HK-2 (cell line): ENCODE measurements at regions not wholly inside any gene's neighbourhood (a gene's known extent, or its start where the extent isn't known, plus 50 kb on each side); places are given as distances from the start of the nearest gene placed in this dataset.
"Not testable (repeated sequence)": the region's sequence is repeated elsewhere in the genome, so short reads cannot be mapped to it uniquely, and the experiment has no call there.

Experiments
- DNase-seq: peaks from one replicate; pipeline ENCODE4 v3.0.0-alpha.2; 2018; ENCODE audit not compliant: unreplicated experiment

DNA sequence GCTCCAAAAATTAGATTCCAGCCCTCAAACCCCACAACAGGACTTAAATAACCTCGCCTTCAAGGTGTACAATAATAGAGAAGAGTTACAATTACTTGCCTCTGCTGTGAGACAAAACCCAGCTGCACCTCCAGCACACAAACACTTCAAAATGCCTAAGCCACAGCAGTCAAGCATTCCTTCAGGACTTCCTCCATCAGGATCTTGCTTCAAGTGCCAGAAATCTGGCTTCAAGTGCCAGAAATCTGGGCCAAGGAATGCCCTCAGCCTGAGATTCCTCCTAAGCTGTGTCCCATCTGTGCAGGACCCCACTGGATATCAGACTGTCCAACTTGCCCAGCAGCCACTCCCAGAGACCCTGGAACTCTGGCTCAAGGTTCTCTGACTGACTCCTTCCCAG, 1088.3 kb downstream of the SORCS3 start:
- DNase-seq = no peak

DNA sequence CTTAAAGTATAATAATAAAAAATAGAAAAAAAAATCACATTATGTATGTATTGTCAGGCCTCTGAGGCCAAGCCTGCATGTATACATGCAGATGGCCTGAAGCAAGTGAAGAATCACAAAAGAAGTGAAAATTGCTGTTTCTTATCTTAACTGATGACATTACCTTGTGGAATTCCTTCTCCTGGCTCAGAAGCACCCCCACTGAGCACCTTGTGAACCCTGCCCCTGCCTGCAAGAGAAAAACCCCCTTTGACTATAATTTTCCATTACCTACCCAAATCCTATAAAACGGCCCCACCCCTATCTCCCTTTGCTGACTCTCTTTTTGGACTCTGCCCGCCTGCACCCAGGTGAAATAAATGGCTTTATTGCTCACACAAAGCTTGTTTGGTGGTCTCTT, 1086.5 kb downstream of the SORCS3 start:
- not testable (repeated sequence) for DNase-seq

DNA sequence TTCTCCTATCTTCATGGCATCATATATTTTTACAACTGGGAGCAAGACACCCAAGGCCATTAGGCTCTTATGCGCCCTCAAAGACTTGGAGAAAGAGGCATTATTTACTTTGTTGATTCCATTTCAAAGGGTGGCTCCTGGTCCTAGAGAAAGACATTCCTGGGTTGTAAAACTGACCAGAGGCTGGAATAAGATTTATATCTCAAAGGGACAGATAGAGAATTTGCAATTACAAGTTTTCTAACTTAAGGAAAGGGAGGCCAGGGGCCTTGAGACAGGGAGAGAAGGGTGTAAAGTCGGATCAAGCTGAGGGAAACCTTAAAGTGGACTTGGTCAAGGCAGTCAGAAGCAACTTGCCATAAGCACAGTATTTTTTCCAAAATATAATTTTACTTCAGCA, 1086.0 kb downstream of the SORCS3 start:
- DNase-seq = no peak

DNA sequence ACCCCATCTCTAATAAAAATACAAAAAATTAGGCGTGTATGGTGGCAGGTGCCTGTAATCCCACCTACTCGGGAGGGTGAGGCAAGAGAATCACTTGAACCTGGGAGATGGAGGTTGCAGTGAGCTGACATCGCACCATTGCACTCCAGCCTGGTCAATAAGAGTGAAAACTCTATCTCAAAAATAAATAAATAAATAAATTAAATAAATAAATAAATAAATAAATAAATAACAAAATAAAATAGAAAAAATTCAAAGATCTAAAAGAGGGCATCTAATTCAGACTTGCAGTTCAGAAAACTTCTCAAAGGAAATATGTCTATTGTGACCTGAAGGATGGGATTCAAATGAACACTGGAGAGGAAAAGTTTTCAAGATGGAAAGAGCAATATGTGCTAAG, 1085.1 kb downstream of the SORCS3 start:
- no peak for DNase-seq

DNA sequence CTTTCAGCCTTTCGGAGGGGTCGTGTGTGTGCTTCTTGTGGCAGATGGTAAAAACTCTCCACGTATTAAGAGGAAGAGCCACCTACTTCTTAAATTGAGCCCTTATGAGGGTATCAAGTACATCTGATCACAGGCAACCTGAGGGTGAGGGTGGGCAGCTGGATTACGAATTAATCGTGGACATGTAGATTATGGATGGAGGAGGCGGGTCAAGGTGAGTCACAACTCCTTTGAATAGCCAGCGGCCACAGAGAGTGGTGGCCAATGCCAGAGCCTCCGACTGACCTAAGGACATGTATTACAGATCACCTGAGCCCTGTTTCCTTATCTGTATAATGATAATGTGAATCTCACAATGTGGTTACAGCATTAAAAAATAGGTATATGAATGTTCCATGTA, 1083.9 kb downstream of the SORCS3 start:
- no peak for DNase-seq

DNA sequence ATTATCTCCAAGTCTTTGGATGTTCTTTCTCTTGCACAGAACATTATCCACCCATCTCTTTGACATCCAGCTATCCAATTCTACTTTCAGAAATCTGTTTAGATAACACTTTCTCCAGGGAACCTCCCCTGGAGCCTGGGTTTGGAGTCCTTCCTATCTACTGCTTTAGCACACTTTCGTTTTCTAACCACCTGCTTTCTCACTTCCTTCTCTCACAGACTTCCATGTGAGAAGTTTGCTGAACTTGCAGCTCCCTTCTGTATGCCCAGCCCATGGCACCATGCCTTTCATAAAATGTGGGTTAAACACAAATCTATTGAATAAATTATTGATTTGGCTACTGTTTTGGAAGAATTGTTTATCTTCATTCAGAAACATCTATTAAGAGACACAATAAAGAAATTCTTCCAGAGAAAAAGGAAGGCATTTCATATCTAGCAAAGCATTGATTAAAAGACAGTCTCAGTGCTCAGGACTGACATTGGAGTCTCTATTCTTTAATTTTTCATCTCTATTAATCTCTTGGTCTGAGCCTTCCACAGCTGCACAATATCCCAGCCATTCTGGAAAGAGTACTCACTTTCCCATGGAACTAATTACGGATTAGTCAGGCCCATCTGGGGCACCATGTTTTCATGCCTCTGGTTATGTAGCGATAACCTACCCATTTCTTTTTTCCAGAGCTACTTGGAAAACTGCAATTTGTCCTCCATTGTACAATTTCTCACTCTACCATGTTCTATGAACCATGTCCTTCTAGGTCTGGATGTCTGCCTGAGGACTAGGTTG, 1077.3 kb downstream of the SORCS3 start:
- no peak for DNase-seq

DNA sequence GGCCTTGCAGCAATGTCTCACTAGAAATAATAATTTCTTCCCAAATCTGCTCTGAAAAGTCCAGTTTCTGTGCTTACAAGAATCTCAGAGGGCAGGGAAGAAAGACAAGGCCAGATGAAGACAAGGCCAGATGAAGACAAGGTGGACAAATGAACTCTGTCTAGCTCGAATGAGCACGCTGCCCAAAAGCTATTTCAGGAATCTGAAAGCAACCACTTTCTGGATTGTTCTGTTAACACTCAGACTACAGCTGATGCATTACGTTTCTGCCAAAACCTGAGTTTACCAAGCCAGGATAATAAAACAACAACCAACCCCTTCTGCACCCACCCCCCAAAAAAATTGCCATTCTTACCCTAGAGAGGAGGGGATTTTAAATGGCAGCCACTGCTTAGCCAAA, 1073.6 kb downstream of the SORCS3 start:
- no peak for DNase-seq

DNA sequence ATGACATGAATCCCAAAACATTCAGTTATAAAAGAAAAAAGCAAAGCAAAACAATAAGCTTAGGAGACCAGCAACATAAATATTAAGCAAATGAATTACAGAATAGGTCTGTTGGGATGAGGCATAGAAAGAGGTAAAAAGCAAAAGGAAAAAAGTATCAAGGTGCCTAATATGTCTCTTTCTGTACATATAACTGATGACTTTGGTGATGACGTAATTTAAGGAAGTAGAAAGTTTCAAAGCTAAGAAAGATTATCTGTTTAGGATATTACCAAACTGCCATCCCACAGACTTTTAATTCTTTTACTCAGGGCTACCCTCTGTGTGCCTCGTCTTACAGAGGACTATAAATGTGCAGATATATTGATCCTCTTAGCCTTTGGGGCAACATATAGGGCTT, 1066.5 kb downstream of the SORCS3 start:
- DNase-seq = no peak

DNA sequence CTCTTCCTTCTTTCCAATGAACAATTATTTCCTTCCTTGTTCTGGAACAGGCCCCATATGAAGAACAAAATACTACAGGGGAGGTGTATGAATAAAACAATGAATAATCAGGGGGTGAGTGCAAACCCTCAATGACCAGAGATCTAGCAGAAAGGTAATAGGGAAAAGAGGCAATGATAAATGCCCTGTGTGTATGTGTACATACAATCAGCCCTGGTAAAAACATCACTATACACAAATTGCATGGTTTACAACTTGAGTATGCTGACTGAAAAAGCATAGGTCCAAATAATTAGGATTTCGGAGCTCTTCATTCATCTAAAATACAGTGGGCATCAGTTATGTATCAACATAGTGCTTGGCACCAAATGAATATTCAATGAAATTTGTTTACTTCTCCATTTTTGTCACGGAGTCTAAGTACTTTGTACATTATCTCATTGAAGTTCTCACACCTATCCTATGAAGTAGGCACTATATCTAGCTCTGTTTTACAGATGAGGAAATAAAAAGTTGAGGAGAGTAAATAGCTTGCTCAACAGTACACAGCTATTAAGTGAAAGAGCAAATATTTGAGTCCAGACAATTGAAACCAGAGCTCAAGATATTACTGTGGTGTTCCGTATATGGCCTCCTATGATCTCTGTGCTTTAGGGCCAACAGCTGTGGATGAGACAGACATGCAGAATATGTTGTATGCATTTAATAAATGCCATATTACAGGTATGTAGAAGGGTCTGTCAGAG, 1065.4 kb downstream of the SORCS3 start:
- DNase-seq = no peak

DNA sequence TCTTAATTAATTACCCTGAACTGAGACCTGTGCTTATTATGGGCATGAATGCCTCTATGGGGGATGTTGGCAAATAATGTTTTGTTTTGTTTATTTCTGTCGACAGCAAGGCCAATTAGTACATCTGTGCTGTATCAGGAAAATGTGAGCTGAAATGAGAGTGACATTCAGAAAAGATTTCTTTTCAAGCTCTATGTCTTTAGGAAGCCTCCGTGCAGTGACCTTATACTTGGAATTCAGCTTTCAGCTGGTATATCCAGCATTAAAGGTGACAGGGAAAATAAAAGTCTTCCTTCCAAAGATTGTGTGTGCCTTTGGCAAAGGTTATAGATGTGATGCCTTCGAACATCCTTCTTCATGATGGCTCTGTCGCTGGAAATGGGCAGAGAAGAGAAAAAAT, 1061.1 kb downstream of the SORCS3 start:
- DNase-seq = no peak

DNA sequence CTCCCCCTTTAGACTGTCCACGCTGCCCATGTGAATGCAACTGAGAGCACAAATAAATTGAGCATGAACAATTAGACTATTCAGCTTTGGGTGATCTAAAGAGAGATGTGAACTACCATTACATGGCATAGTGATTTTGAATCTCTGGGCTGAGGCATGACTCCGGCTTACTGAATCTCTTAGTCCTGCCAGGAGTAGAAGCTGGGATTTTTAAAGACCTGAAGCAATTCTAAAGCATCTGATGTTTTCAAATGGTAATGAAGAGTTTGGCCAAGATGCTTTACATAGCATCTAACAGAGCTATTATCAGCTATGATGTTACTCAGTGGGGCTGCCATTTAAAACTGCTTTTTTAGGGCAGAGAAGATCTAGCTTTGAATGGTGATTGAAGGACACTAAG, 1059.1 kb downstream of the SORCS3 start:
- no peak for DNase-seq

DNA sequence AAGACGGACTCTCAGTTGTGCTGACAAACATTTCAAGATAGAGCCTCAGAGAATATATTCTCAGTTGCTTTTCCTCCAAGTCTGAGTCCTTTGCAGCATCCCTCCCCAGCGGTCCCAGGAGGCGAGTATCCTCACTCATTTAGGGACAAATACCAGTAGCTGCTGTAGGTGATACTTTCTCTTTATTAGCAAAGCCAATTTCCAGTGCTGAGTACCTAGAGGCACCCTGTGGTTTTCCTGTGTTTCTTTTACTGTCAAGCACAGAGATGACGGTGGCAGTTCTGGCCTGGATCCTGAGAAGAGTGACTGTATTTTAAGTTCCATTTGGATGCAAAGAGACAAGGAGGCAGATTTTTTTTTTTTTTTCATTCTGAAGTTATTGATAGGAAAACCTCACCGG, 1058.4 kb downstream of the SORCS3 start:
- no peak for DNase-seq

DNA sequence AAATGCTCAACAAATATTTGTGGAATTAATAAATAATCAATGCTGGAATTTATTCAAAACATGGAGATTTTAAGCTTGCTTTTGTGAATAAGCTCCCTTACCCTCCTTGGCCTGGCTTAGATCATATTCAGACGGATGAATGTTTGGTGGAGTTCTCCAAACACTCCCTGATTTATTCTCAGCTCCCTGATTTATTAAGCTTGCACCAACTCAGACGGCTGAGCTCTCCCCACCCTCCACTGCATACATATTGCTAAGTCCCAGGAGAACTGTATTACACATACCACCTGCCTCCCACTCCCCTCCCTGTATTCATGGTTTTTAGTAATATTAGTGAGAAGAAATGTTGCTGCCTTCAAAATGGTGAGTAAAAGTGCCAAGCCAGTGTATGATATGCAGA, 1057.5 kb downstream of the SORCS3 start:
- DNase-seq = no peak

DNA sequence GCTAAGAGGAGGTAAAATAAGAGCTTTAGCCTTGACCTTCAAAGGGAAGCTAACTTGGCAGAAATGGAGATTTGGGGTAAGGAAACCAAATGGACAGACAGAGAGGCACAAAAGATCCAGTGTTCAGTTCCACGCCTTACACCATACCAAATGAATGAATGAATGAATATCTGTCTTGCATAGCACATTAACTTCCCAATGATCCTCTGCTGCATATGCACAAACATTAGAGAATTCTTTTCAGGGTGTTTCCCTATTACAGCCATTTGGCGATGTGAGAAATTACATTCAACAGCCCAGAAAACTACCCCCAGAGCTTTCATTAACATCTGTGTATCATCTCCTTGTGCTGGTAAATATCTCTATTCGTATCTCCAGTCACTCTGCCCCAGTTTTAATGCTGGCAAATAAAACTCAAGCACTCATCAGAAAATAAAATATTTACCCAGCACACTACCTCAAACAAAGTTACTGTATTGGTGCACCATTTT, 1056.2 kb downstream of the SORCS3 start:
- no peak for DNase-seq

DNA sequence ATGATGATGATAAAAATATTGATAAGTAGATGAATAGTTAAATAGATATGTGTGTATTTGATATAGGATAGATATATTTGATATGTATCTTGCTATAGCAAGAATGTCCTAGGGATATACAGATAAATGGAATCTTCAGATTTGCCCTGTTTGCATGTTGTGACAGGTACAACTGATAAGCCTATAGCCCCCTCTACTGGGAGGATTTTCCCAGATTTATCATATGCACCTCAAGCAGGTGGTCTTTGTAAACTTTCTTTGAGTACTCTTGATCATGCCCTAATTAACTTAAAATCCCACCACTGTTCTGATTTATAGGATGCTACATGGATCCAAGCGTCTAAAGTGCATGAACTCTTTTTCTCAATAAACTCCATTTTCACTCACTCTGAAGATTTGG, 1050.7 kb downstream of the SORCS3 start:
- no peak for DNase-seq

DNA sequence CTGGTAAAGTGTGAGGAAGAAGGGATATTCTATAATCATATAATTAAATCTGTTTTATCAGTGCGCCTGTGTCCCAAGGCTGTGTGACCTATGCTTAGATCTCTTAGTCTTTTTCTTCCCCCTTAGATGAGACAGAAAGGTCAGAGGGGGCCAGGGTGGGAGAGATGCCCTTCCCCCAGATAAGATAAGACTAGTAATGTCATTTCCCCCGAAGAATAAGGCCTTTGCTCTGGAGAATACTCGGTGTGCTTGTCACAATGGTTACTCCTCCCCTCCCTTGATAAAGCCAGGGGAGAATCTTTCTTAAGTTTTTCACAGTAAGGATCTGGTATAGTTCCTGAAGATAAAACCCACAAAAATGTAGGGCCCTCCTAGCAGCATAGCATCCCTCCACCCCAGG, 1041.8 kb downstream of the SORCS3 start:
- DNase-seq = no peak

DNA sequence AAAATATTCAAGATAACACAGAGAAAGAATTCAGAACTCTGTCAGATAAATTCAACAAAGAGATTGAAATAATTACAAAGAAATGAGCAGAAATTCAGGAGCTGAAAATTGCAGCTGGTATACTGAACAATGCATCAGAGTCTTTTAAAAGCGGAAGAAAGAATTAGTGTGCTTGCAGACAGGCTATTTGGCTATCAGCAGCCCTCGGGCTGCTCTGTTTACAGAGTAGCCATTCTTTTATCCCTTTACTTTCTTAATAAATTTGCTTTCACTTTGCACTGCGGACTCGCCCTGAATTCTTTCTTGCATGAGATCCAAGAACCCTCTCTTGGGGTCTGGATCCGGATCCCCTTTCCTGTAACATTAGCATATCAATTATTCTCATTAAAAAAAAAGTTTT, 1040.0 kb downstream of the SORCS3 start:
- no peak for DNase-seq

DNA sequence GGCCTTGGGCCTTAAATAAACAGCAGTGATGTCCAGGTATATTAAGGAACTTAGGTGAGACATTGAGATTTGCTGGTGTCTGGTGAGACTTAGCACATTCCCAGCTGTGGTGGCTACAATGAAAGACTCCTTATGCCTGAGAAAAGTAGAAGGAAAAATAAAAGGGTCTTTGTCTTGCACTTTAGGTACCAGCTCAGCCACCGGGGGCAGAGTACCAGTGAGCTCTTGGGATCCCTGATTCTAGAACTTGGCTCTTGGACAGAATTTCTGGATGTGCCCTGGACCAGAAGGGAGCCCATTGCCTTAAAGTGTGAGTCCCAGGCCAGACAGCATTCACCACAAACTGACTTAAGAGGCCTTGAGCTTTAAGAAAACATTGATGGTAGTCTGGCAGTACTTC, 1038.7 kb downstream of the SORCS3 start:
- DNase-seq = no peak

DNA sequence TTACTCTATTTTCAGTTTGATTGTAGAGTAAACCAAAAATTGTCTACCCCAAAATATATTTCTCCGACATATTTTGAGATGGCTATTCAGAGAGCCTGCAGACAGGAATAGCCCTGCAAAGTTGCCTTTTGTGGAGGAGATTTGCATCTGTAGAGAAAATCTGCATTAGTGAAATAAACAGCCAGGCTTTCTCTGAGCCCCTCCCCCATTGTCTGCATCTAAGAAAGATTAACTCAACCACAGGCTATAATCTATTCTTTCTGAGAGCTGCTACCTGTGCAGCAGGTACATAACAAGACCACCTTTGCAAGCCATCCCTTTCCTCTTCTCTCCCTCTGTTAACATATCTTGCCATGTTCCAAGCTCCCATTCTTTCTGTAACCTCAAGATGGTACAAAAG, 1034.2 kb downstream of the SORCS3 start:
- DNase-seq = no peak

DNA sequence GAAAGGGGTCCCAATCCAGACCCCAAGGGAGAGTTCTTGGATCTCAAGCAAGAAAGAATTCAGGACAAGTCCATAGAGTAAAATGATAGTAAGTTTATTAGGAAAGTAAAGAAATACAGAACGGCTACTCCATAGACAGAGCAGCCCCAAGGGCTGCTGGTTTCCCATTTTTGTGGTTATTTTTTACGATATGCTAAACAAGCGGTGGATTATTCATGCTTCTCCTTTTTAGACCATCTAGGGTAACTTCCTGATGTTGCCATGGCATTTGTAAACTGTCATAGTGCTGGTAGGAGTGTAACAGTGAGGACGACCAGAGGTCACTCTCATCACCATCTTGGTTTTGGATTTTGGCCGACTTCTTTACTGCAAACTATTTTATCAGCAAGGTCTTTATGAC, 1033.4 kb downstream of the SORCS3 start:
- no peak for DNase-seq

DNA sequence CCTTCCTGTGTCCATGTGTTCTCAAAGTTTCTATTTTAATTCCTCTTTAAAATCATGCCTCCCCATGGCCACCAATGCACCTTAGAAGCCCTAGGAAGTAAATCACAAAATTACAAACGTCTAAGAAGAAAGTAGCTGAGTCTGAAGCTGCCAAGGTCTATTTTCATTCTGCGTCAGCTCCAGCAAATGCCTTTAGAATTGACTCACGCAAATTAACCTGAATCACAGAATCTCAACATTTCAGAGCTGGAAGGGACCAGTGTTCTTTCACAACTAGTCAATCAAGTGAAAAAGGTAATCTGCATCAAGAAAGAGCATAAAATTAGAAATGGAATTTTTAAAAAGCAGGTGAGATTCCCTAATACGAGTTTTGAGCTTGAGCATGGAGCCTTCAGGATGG, 1017.6 kb downstream of the SORCS3 start:
- DNase-seq = no peak

DNA sequence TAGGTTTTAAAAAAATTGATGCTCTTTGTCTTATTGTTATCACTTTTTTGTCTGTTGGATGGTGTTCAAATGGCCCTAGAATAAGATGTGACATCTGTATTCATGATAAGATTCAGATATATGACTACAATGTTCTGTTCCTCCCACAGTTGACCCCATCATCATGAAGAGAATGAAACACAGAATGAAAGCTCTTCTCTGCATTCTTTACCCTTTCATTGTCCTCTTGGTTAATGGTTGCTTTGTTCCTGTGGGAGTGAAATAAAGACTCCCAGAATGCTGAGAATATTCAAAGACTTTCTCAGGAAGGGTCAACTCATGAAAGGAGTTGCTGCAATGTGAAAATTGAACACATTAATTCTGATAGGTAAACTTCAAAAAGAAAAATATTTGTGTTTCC, 1015.8 kb downstream of the SORCS3 start:
- DNase-seq = no peak

DNA sequence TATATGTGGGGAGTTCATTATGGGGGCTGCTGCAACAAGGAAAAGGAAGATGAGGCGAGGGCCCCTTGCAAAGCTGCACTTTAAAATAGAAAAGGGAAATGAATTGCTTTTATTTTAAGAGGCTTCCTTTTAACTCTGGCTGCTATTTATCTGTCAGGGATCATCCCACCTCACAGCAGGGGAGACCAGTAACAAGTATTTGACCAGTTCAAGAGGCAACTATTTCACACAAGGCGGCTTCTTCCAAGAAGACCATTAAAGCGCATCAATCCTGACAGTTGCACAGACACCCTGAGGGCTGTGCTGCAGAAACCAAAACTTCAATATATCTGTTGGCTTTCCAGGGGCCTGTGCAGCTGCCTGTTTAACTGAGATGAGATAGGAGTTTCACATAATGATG, 1009.2 kb downstream of the SORCS3 start:
- no peak for DNase-seq
